ENCODE measurements at regions not wholly inside any gene's neighbourhood (a gene's known extent, or its start where the extent isn't known, plus 50 kb on each side); places are given as distances from the start of the nearest gene placed in this dataset.

- no peak for TF ChIP-seq REST (IDR thresholded peaks at IDR 0.05; ENCODE audit: insufficient read depth in 1 of 2, low read depth in 2 of 2, low read length in 2 of 2)
- no peak for TF ChIP-seq SIN3A (IDR thresholded peaks at IDR 0.05; ENCODE audit: borderline replicate concordance, insufficient read depth, low read length)
- TF ChIP-seq POLR2AphosphoS5 (IDR thresholded peaks at IDR 0.05; ENCODE audit: low read depth, low read length) = no peak
These were observed 613.4 kb downstream of the MCTP2 start for GRCh38 chr15:94844538-94845389.

All from PFSK-1 (cell line).